ENCODE measurements at regions not wholly inside any gene's neighbourhood (a gene's known extent, or its start where the extent isn't known, plus 50 kb on each side); places are given as distances from the start of the nearest gene placed in this dataset.

DNA sequence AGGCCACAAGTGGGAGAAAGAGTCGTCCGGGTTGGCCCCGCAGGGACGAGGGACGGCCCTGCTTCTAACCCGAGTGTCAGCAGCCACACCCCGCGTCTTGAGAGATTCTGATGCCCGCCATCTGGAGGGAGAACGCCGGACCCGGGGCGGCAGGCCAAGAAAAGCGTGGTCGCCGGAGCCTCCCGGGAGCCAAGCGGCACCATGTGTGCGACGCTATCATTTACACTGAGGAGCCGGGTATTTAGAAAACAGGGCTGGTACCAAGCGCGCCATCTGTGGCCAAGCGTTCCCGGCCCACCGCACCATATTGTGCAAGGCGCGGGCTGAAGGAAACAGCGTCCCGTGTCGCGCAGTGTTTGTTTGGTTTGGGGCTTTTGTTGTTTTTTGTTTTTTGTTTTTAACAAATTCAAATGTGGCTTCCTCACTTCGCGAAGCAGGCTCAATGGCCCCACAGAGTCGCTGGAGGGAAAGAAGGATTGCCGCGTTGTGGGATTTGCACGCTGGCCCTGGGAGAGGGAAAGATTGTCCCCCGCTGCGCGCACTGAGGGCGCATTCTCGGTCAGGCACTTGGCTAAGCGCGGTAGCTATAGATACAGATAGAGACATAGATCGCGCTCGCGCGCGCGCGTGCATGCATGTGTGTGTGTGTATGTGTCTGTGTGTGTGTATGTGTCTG, 153.8 kb downstream of the BCL11B start:
- DNase-seq: no peak

DNA sequence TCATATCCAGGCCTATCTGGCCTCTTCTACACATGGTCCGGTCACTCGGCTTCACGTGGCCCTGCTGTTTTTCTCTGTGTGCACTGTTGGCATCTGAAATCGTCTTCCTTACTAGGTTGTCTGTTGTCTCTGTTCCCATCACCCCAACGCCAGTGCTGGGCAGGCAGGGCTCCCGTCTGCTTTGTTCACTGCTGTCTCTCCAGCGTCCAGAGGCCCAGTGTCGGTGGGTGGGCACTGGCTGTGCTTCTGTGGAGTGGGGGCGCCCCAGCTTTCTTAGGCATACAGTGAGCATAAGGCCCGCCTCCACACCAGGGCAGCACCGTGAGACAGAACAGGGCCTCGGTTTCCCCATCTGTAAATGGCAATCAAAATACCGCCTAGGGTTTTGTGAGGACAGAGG, 153.1 kb downstream of the BCL11B start:
- DNase-seq: no peak

Measured in stimulated activated CD4-positive, alpha-beta T cell treated with anti-CD3 and anti-CD28 coated beads, Interleukin-4, amount 100 ng/mL, for 24 hours (primary cell).